ENCODE measurements at regions not wholly inside any gene's neighbourhood (a gene's known extent, or its start where the extent isn't known, plus 50 kb on each side); places are given as distances from the start of the nearest gene placed in this dataset.

- intact Hi-C loops (cut with DNase I, micrococcal nuclease) = no loop called here
- no peak for ATAC-seq
- no peak for DNase-seq
- Histone ChIP-seq H3K4me3 (no peak overlapping the region), H3K9me3 (no peaks in the 10 kb centered on the region), H3K4me1 (ENCODE audit: low read depth) (no peaks in the 10 kb centered on the region), H3K36me3 (ENCODE audit: low read depth) (no peaks in the 10 kb centered on the region)
- TF ChIP-seq, protein P1, sequence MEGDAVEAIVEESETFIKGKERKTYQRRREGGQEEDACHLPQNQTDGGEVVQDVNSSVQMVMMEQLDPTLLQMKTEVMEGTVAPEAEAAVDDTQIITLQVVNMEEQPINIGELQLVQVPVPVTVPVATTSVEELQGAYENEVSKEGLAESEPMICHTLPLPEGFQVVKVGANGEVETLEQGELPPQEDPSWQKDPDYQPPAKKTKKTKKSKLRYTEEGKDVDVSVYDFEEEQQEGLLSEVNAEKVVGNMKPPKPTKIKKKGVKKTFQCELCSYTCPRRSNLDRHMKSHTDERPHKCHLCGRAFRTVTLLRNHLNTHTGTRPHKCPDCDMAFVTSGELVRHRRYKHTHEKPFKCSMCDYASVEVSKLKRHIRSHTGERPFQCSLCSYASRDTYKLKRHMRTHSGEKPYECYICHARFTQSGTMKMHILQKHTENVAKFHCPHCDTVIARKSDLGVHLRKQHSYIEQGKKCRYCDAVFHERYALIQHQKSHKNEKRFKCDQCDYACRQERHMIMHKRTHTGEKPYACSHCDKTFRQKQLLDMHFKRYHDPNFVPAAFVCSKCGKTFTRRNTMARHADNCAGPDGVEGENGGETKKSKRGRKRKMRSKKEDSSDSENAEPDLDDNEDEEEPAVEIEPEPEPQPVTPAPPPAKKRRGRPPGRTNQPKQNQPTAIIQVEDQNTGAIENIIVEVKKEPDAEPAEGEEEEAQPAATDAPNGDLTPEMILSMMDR (IDR thresholded peaks at IDR 0.05) = no peak
Measured at GRCh38 chr5:155676967-155677366, 650.0 kb upstream of the SGCD start.

DNA sequence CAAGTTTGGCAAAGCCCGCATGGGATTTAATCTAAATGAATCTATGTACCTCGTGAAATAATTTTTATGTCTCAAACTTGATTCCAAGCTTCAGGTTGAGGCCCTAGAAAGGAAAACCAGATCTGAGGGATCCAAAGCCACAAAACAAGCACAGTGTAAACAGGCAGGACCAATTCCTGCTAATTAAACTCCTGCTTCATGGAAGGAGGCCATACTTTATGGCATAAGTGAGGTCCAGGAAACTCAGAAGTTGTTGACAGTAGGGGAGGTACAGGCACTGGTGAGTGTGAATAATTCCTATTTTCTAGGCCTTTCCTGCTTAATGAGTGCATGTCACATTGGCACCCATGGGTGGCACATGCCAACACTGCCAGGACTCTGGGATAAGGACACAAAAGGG, 648.6 kb upstream of the SGCD start:
- Histone ChIP-seq H3K4me3 (no peak overlapping the region), H3K4me1 (ENCODE audit: low read depth) (no peaks in the 10 kb centered on the region), H3K9me3 (no peaks in the 10 kb centered on the region), H3K36me3 (ENCODE audit: low read depth) (no peaks in the 10 kb centered on the region)
- intact Hi-C loops (cut with DNase I, micrococcal nuclease) = no loop called here
- TF ChIP-seq, protein P1 (IDR thresholded peaks at IDR 0.05) = no peak
- DNase-seq (peak in 2 of 3 donors; percentile 14 to 24), ATAC-seq (peak; percentile 77)

DNA sequence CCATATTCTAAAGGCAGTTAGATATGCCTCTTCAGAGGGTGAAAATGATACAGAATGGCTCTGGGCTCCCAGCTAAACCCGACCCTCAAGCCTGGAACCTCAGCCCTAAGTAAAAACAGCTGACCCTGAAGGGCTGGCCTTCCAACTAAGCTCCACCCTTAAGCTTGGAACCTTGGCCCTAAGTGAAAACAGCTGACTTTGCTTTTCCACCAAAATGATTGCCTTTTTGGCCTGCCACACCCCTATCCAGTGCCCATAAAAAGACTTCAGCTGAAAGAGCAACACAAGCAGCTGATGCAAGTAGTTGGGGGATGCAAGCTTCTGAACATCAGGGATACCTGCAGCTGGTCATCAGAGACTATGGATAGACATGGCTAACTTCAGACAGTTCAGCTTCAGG, 647.4 kb upstream of the SGCD start:
- H3K4me3 ChIP-seq = no peak overlapping the region
- H3K9me3 ChIP-seq = no peaks in the 10 kb centered on the region
- DNase-seq = peak in 1 of 3 donors; percentile 5
- H3K36me3 ChIP-seq (ENCODE audit: low read depth) = no peaks in the 10 kb centered on the region
- intact Hi-C loops (cut with DNase I, micrococcal nuclease) = no loop called here
- no peaks in the 10 kb centered on the region for H3K4me1 ChIP-seq (ENCODE audit: low read depth)
- ATAC-seq = peak; percentile 47
- TF ChIP-seq, protein P1 (IDR thresholded peaks at IDR 0.05) = no peak

DNA sequence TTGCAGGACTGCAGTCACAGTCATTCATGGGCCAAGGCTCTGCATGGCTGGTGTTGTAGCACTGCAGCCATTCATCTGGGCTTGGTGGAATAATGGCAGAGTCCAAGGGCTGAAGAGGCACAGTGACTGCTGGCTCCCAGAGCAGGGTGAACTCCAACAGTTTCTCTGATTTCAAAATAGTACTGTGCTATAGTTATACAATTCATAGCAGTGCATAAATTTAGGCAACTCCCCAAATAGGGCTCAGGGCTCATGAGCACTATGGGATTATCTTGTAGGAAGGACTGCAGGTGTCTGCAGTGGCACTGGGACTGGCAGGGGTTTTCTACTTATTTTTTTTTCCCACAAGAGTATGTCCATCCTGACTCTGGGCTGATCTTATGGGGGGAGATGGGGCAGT, 642.5 kb upstream of the SGCD start:
- DNase-seq = no peak
- TF ChIP-seq, protein P1 (IDR thresholded peaks at IDR 0.05) = no peak
- no peak for ATAC-seq
- Histone ChIP-seq H3K36me3 (ENCODE audit: low read depth) (no peaks in the 10 kb centered on the region), H3K4me1 (ENCODE audit: low read depth) (no peaks in the 10 kb centered on the region), H3K4me3 (no peak overlapping the region), H3K9me3 (no peaks in the 10 kb centered on the region)
- intact Hi-C loops (cut with DNase I, micrococcal nuclease) = no loop called here

DNA sequence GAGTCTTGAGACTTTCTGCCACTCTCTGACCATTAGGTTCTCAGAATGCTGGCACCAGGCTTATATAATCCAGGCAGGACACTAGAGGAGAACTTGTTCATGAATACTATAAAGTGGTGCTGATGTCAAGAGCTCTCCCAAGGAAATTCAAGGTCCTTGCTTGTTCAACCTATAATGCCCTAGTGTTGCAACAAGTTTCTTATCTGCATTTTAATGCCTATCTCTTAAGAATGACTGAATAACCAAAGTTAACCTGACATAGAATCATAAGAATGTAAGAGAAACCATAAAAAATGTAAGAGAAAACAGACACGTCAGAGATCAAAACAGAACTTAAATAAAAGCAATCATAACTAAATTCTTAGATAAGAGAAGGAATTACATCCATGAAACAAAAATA, 640.8 kb upstream of the SGCD start:
- no peaks in the 10 kb centered on the region for H3K9me3 ChIP-seq
- intact Hi-C loops (cut with DNase I, micrococcal nuclease) = no loop called here
- TF ChIP-seq, protein P1 (IDR thresholded peaks at IDR 0.05) = no peak
- no peaks in the 10 kb centered on the region for H3K4me1 ChIP-seq (ENCODE audit: low read depth)
- no peak overlapping the region for H3K4me3 ChIP-seq
- no peak for ATAC-seq
- no peak for DNase-seq
- no peaks in the 10 kb centered on the region for H3K36me3 ChIP-seq (ENCODE audit: low read depth)

DNA sequence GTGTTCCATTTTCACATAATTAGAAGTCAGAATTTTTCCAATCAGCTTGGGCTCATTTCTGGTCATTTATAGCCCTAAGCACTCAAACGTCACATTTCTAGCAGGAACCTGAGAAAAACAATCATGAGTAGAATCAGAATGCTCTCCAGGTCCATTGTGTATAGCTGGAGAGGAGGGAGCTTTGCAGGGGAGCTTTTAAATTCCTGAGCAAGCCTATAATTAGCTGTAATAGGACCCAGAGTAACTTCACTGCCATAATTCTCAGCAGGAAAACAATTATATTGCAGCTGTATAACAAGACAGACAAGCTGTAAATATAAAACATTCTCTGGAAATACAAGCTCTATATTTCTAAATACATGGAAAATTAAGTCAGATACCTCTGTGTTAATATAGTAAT, 637.6 kb upstream of the SGCD start:
- no peaks in the 10 kb centered on the region for H3K4me1 ChIP-seq (ENCODE audit: low read depth)
- no peak overlapping the region for H3K4me3 ChIP-seq
- TF ChIP-seq, protein P1 (IDR thresholded peaks at IDR 0.05) = no peak
- no peaks in the 10 kb centered on the region for H3K9me3 ChIP-seq
- no peaks in the 10 kb centered on the region for H3K36me3 ChIP-seq (ENCODE audit: low read depth)
- intact Hi-C loops (cut with DNase I, micrococcal nuclease) = no loop called here
- ATAC-seq = no peak
- DNase-seq = no peak

Measured in mucosa of descending colon (tissue), 3 donors.